ENCODE measurements at regions not wholly inside any gene's neighbourhood (a gene's known extent, or its start where the extent isn't known, plus 50 kb on each side); places are given as distances from the start of the nearest gene placed in this dataset.

- FAIRE-seq (no peak), DNase-seq (ENCODE audit: insufficient read length) (no peak)
- TF ChIP-seq TAF1 (IDR thresholded peaks at IDR 0.05; ENCODE audit: borderline replicate concordance, low read depth, low read length) = no peak
- TF ChIP-seq POLR2A (IDR thresholded peaks at IDR 0.05; ENCODE audit: low read depth, low read length) = no peak
Observed at GRCh38 chr15:37262922-37263608, 162.7 kb upstream of the MEIS2 start.

- no peak for TF ChIP-seq POLR2AphosphoS5 (IDR thresholded peaks at IDR 0.05; ENCODE audit: low read depth, low read length)
- no peak for TF ChIP-seq TAF1 (IDR thresholded peaks at IDR 0.05; ENCODE audit: borderline replicate concordance, low read depth, low read length)
- DNase-seq (ENCODE audit: insufficient read length) (no peak), FAIRE-seq (no peak)
Observed at GRCh38 chr15:37289109-37289765, 188.9 kb upstream of the MEIS2 start.

- DNase-seq (ENCODE audit: insufficient read length) = no peak
- no peak for TF ChIP-seq POLR2AphosphoS5 (IDR thresholded peaks at IDR 0.05; ENCODE audit: low read depth, low read length)
- TF ChIP-seq POLR2A (IDR thresholded peaks at IDR 0.05; ENCODE audit: low read depth, low read length) = no peak
- TF ChIP-seq TAF1 (IDR thresholded peaks at IDR 0.05; ENCODE audit: borderline replicate concordance, low read depth, low read length) = no peak
- no peak for FAIRE-seq
Observed at GRCh38 chr15:37291920-37292319, 191.6 kb upstream of the MEIS2 start.

- no peak for FAIRE-seq
- no peak for DNase-seq (ENCODE audit: insufficient read length)
- no peak for TF ChIP-seq POLR2AphosphoS5 (IDR thresholded peaks at IDR 0.05; ENCODE audit: low read depth, low read length)
- no peak for TF ChIP-seq POLR2A (IDR thresholded peaks at IDR 0.05; ENCODE audit: low read depth, low read length)
- no peak for TF ChIP-seq TAF1 (IDR thresholded peaks at IDR 0.05; ENCODE audit: borderline replicate concordance, low read depth, low read length)
Observed at GRCh38 chr15:37298271-37298670, 197.9 kb upstream of the MEIS2 start.

- FAIRE-seq (no peak), DNase-seq (ENCODE audit: insufficient read length) (no peak)
- no peak for TF ChIP-seq POLR2AphosphoS5 (IDR thresholded peaks at IDR 0.05; ENCODE audit: low read depth, low read length)
- no peak for TF ChIP-seq TAF1 (IDR thresholded peaks at IDR 0.05; ENCODE audit: borderline replicate concordance, low read depth, low read length)
- TF ChIP-seq POLR2A (IDR thresholded peaks at IDR 0.05; ENCODE audit: low read depth, low read length) = no peak
Observed at GRCh38 chr15:37339437-37339836, 239.1 kb upstream of the MEIS2 start.

- TF ChIP-seq TAF1 (IDR thresholded peaks at IDR 0.05; ENCODE audit: borderline replicate concordance, low read depth, low read length) (no peak), POLR2AphosphoS5 (IDR thresholded peaks at IDR 0.05; ENCODE audit: low read depth, low read length) (no peak), POLR2A (IDR thresholded peaks at IDR 0.05; ENCODE audit: low read depth, low read length) (no peak)
- no peak for DNase-seq (ENCODE audit: insufficient read length)
- no peak for FAIRE-seq
Observed at GRCh38 chr15:37339856-37340255, 239.5 kb upstream of the MEIS2 start.

- DNase-seq (ENCODE audit: insufficient read length) (no peak), FAIRE-seq (no peak)
- TF ChIP-seq POLR2AphosphoS5 (IDR thresholded peaks at IDR 0.05; ENCODE audit: low read depth, low read length) (no peak), TAF1 (IDR thresholded peaks at IDR 0.05; ENCODE audit: borderline replicate concordance, low read depth, low read length) (no peak), POLR2A (IDR thresholded peaks at IDR 0.05; ENCODE audit: low read depth, low read length) (no peak)
Observed at GRCh38 chr15:37340438-37340837, 240.1 kb upstream of the MEIS2 start.

GRCh38 chr15:37359101-37359892, 258.9 kb upstream of the MEIS2 start:
- FAIRE-seq (no peak), DNase-seq (ENCODE audit: insufficient read length) (no peak)
- TF ChIP-seq POLR2AphosphoS5 (IDR thresholded peaks at IDR 0.05; ENCODE audit: low read depth, low read length) (no peak), POLR2A (IDR thresholded peaks at IDR 0.05; ENCODE audit: low read depth, low read length) (no peak), TAF1 (IDR thresholded peaks at IDR 0.05; ENCODE audit: borderline replicate concordance, low read depth, low read length) (no peak)

GRCh38 chr15:37359893-37360290, 259.5 kb upstream of the MEIS2 start:
- DNase-seq (ENCODE audit: insufficient read length) (no peak), FAIRE-seq (no peak)
- TF ChIP-seq POLR2AphosphoS5 (IDR thresholded peaks at IDR 0.05; ENCODE audit: low read depth, low read length) (no peak), POLR2A (IDR thresholded peaks at IDR 0.05; ENCODE audit: low read depth, low read length) (no peak), TAF1 (IDR thresholded peaks at IDR 0.05; ENCODE audit: borderline replicate concordance, low read depth, low read length) (no peak)

- DNase-seq (ENCODE audit: insufficient read length) (no peak), FAIRE-seq (no peak)
- TF ChIP-seq POLR2AphosphoS5 (IDR thresholded peaks at IDR 0.05; ENCODE audit: low read depth, low read length) (no peak), TAF1 (IDR thresholded peaks at IDR 0.05; ENCODE audit: borderline replicate concordance, low read depth, low read length) (no peak), POLR2A (IDR thresholded peaks at IDR 0.05; ENCODE audit: low read depth, low read length) (no peak)
Observed at GRCh38 chr15:37360724-37361123, 260.4 kb upstream of the MEIS2 start.

- TF ChIP-seq POLR2A (IDR thresholded peaks at IDR 0.05; ENCODE audit: low read depth, low read length) (no peak), TAF1 (IDR thresholded peaks at IDR 0.05; ENCODE audit: borderline replicate concordance, low read depth, low read length) (no peak), POLR2AphosphoS5 (IDR thresholded peaks at IDR 0.05; ENCODE audit: low read depth, low read length) (no peak)
- FAIRE-seq = no peak
- no peak for DNase-seq (ENCODE audit: insufficient read length)
Observed at GRCh38 chr15:37361621-37362020, 261.3 kb upstream of the MEIS2 start.
